ENCODE measurements at regions not wholly inside any gene's neighbourhood (a gene's known extent, or its start where the extent isn't known, plus 50 kb on each side); places are given as distances from the start of the nearest gene placed in this dataset.

- Histone ChIP-seq H3K79me2 (ENCODE audit: control insufficient read depth, insufficient read depth, low read length) (no peaks in the 10 kb centered on the region), H3K9me3 (ENCODE audit: control insufficient read depth, insufficient read depth, low read depth, low read length) (no peaks in the 10 kb centered on the region), H3K27me3 (ENCODE audit: control insufficient read depth, insufficient read depth, low read length) (peaks cover 2% of the 10 kb centered on the region), H3K27ac (ENCODE audit: insufficient read depth, low read length) (no peak overlapping the region), H3K4me1 (ENCODE audit: control insufficient read depth, extremely low read depth, insufficient read depth, low read length) (no peaks in the 10 kb centered on the region), H3K9ac (ENCODE audit: insufficient read depth, low read length) (no peak overlapping the region), H2AFZ (ENCODE audit: low read length) (no peak overlapping the region), H3K4me2 (ENCODE audit: extremely low read depth, insufficient read depth, low read length) (no peak overlapping the region), H3K4me3 (replicated peaks in 1 of 4; ENCODE audit: control extremely low read depth in 1 of 4, insufficient read depth in 1 of 4, low read depth in 3 of 4, low read length in 4 of 4) (no peak overlapping the region), H4K20me1 (ENCODE audit: control insufficient read depth, extremely low read depth, insufficient read depth, low read length) (no peaks in the 10 kb centered on the region), H3K36me3 (ENCODE audit: control insufficient read depth, insufficient read depth, low read length) (no peaks in the 10 kb centered on the region)
- no peak for DNase-seq (ENCODE audit: low read depth in 2 of 2)
- TF ChIP-seq EZH2 (IDR thresholded peaks at IDR 0.05; ENCODE audit: low read length, missing control alignments) (no peak), CTCF (conservative IDR thresholded peaks at IDR 0.05 in 1 of 2, IDR thresholded peaks at IDR 0.05 in 1 of 2; ENCODE audit: low read depth in 1 of 2, low read length in 2 of 2) (no peak)
Observed at GRCh38 chr14:30354439-30354838, 204.5 kb upstream of the G2E3 start.

- no peak overlapping the region for H3K4me3 ChIP-seq (replicated peaks in 1 of 4; ENCODE audit: control extremely low read depth in 1 of 4, insufficient read depth in 1 of 4, low read depth in 3 of 4, low read length in 4 of 4)
- TF ChIP-seq EZH2 (IDR thresholded peaks at IDR 0.05; ENCODE audit: low read length, missing control alignments) = no peak
- no peak for TF ChIP-seq CTCF (conservative IDR thresholded peaks at IDR 0.05 in 1 of 2, IDR thresholded peaks at IDR 0.05 in 1 of 2; ENCODE audit: low read depth in 1 of 2, low read length in 2 of 2)
- DNase-seq (ENCODE audit: low read depth in 2 of 2) = peak; percentile 0 to 42
- no peaks in the 10 kb centered on the region for H3K4me1 ChIP-seq (ENCODE audit: control insufficient read depth, extremely low read depth, insufficient read depth, low read length)
- H3K27me3 ChIP-seq (ENCODE audit: control insufficient read depth, insufficient read depth, low read length) = peaks cover 2% of the 10 kb centered on the region
- no peak overlapping the region for H2AFZ ChIP-seq (ENCODE audit: low read length)
- H3K27ac ChIP-seq (ENCODE audit: insufficient read depth, low read length) = no peak overlapping the region
- no peak overlapping the region for H3K4me2 ChIP-seq (ENCODE audit: extremely low read depth, insufficient read depth, low read length)
- H3K9me3 ChIP-seq (ENCODE audit: control insufficient read depth, insufficient read depth, low read depth, low read length) = no peaks in the 10 kb centered on the region
- no peak overlapping the region for H3K9ac ChIP-seq (ENCODE audit: insufficient read depth, low read length)
- no peaks in the 10 kb centered on the region for H3K36me3 ChIP-seq (ENCODE audit: control insufficient read depth, insufficient read depth, low read length)
- no peaks in the 10 kb centered on the region for H3K79me2 ChIP-seq (ENCODE audit: control insufficient read depth, insufficient read depth, low read length)
- H4K20me1 ChIP-seq (ENCODE audit: control insufficient read depth, extremely low read depth, insufficient read depth, low read length) = no peaks in the 10 kb centered on the region
Observed at GRCh38 chr14:30355431-30355913, 203.5 kb upstream of the G2E3 start.

- no peak overlapping the region for H3K9ac ChIP-seq (ENCODE audit: insufficient read depth, low read length)
- DNase-seq (ENCODE audit: low read depth in 2 of 2) = no peak
- H3K27me3 ChIP-seq (ENCODE audit: control insufficient read depth, insufficient read depth, low read length) = peaks cover 2% of the 10 kb centered on the region
- no peaks in the 10 kb centered on the region for H3K9me3 ChIP-seq (ENCODE audit: control insufficient read depth, insufficient read depth, low read depth, low read length)
- no peaks in the 10 kb centered on the region for H3K36me3 ChIP-seq (ENCODE audit: control insufficient read depth, insufficient read depth, low read length)
- H3K4me2 ChIP-seq (ENCODE audit: extremely low read depth, insufficient read depth, low read length) = no peak overlapping the region
- no peak for TF ChIP-seq CTCF (conservative IDR thresholded peaks at IDR 0.05 in 1 of 2, IDR thresholded peaks at IDR 0.05 in 1 of 2; ENCODE audit: low read depth in 1 of 2, low read length in 2 of 2)
- no peak for TF ChIP-seq EZH2 (IDR thresholded peaks at IDR 0.05; ENCODE audit: low read length, missing control alignments)
- H2AFZ ChIP-seq (ENCODE audit: low read length) = no peak overlapping the region
- no peaks in the 10 kb centered on the region for H4K20me1 ChIP-seq (ENCODE audit: control insufficient read depth, extremely low read depth, insufficient read depth, low read length)
- no peaks in the 10 kb centered on the region for H3K4me1 ChIP-seq (ENCODE audit: control insufficient read depth, extremely low read depth, insufficient read depth, low read length)
- no peak overlapping the region for H3K27ac ChIP-seq (ENCODE audit: insufficient read depth, low read length)
- H3K79me2 ChIP-seq (ENCODE audit: control insufficient read depth, insufficient read depth, low read length) = no peaks in the 10 kb centered on the region
- H3K4me3 ChIP-seq (replicated peaks in 1 of 4; ENCODE audit: control extremely low read depth in 1 of 4, insufficient read depth in 1 of 4, low read depth in 3 of 4, low read length in 4 of 4) = no peak overlapping the region
Observed at GRCh38 chr14:30356438-30357202, 202.3 kb upstream of the G2E3 start.
